IMR-90 (cell line): ENCODE measurements at regions not wholly inside any gene's neighbourhood (a gene's known extent, or its start where the extent isn't known, plus 50 kb on each side); places are given as distances from the start of the nearest gene placed in this dataset.

Source experiments
- CEBPB ChIP-seq: IDR thresholded peaks from 2 replicates; pipeline ENCODE4 v1.6.1; 2012; ENCODE audit warnings: low read depth, low read length, improper control_type of control experiment
- CTCF ChIP-seq: conservative IDR thresholded peaks from 2 replicates; pipeline ENCODE4 v1.5.1; 2012; ENCODE audit warnings: mild to moderate bottlenecking, low read depth, low read length, improper control_type of control experiment
- ELK1 ChIP-seq: fragments of 150-350 bp; IDR thresholded peaks from 2 replicates; pipeline ENCODE4 v1.6.1; 2016; ENCODE audit warnings: low read depth, mild to moderate bottlenecking, low read length, moderate library complexity, borderline replicate concordance
- FOS ChIP-seq: fragments of 150-350 bp; IDR thresholded peaks from 2 replicates; pipeline ENCODE4 v1.6.1; 2016; ENCODE audit warnings: low read depth, low read length
- MXI1 ChIP-seq: IDR thresholded peaks from 2 replicates; pipeline ENCODE4 v1.6.1; 2012; ENCODE audit warnings: low read depth, mild to moderate bottlenecking, low read length, moderate library complexity, borderline replicate concordance
- POLR2A ChIP-seq: IDR thresholded peaks from 2 replicates; pipeline ENCODE4 v1.6.1; 2012; ENCODE audit warnings: mild to moderate bottlenecking, low read depth, low read length
- RAD21 ChIP-seq: IDR thresholded peaks from 2 replicates; pipeline ENCODE4 v1.6.1; 2012; ENCODE audit warnings: low read length, improper control_type of control experiment
- RCOR1 ChIP-seq: IDR thresholded peaks from 2 replicates; pipeline ENCODE4 v1.6.1; 2012; ENCODE audit warnings: mild to moderate bottlenecking, low read length, improper control_type of control experiment; ENCODE audit not compliant: insufficient replicate concordance
- RFX5 ChIP-seq: IDR thresholded peaks from 2 replicates; pipeline ENCODE4 v1.8.0; 2012; ENCODE audit warnings: low read depth, mild to moderate bottlenecking, low read length, moderate library complexity

GRCh38 chr4:81974523-81974922, 399.3 kb downstream of the HNRNPD start:
- TF ChIP-seq RFX5 (no peak), CTCF (no peak), MXI1 (no peak), POLR2A (no peak), FOS (no peak), RCOR1 (no peak), CEBPB (no peak), ELK1 (no peak), RAD21 (no peak)
